GM12878 (cell line): ENCODE measurements at regions not wholly inside any gene's neighbourhood (a gene's known extent, or its start where the extent isn't known, plus 50 kb on each side); places are given as distances from the start of the nearest gene placed in this dataset.

Source experiments
- ATAC-seq: fragments of 200-7000 bp; cut with Tn5 transposase; 3 replicates; pipeline ENCODE4 v1.9.1; 2020; ENCODE audit warnings: mild to moderate bottlenecking, moderate library complexity
- BruUV-seq: library from RNA; stranded (reverse); fragments of 400-500 nt; replicated peaks from 2 replicates; lab custom pipeline; 2021; lab: Mats Ljungman, UMichigan
- CTCF ChIA-PET: fragments of 300-600 bp; sonication (Branson Sonifier 250); formaldehyde crosslinking; extraction: SDS; loops from one replicate; lab custom pipeline; 2021; ENCODE audit warnings: inconsistent platforms; lab: Yijun Ruan, JAX
- POLR2A ChIA-PET: fragments of 350-600 bp; formaldehyde crosslinking; extraction: SDS; loops from one replicate; lab custom pipeline; 2021; ENCODE audit warnings: inconsistent platforms; lab: Charles Lee
- RAD21 ChIA-PET: fragments of 300-600 bp; sonication (Branson Sonifier 250); formaldehyde crosslinking; loops from one replicate; lab custom pipeline; 2023; ENCODE audit warnings: antibody characterized with exemption; ENCODE audit not compliant: unreplicated experiment; lab: Charles Lee
- SMC1A ChIA-PET: fragments of 300-600 bp; sonication (Branson Sonifier 250); formaldehyde crosslinking; loops from one replicate; lab custom pipeline; 2023; ENCODE audit not compliant: unreplicated experiment, uncharacterized antibody; lab: Charles Lee
- DNase-seq: peaks from one replicate; pipeline ENCODE4 v3.0.0-alpha.2; 2011; ENCODE audit warnings: low read depth, low spot score
- FAIRE-seq: peaks from 3 replicates; lab custom pipeline; 2011; peaks lifted over from hg19 to GRCh38; lab: Jason Lieb, UNC
- H2AFZ ChIP-seq: 2 replicates; pipeline ENCODE4 v1.6.0; 2011; ENCODE audit warnings: low read depth, low read length, control low read depth; ENCODE audit not compliant: control insufficient read depth
- H3K27ac ChIP-seq: 2 replicates; pipeline ENCODE4 v1.5.1; 2011; ENCODE audit warnings: control low read depth; ENCODE audit not compliant: control insufficient read depth, insufficient read depth
- H3K27me3 ChIP-seq, 2 experiments: replicated peaks in 1 of 2; 2 replicates each; pipeline versions ENCODE4 v1.6.0 to v1.6.1; 2011; ENCODE audit warnings: low read length in 1 of 2; ENCODE audit not compliant: control insufficient read depth in 2 of 2, insufficient read depth in 2 of 2
- H3K36me3 ChIP-seq, 2 experiments: 2 replicates each; pipeline ENCODE4 v1.5.1; 2011; ENCODE audit warnings: low read length in 1 of 2; ENCODE audit not compliant: control insufficient read depth in 2 of 2, insufficient read depth in 2 of 2
- H3K4me1 ChIP-seq: 2 replicates; pipeline ENCODE4 v1.6.1; 2011; ENCODE audit warnings: mild to moderate bottlenecking, low read length, moderate library complexity, mixed read lengths; ENCODE audit not compliant: control insufficient read depth, insufficient read depth
- H3K4me2 ChIP-seq: 2 replicates; pipeline ENCODE4 v1.6.0; 2011; ENCODE audit warnings: control low read depth; ENCODE audit not compliant: control insufficient read depth, insufficient read depth
- H3K4me3 ChIP-seq: fragments of 200-600 bp; sonication (generic); 2 replicates; pipeline ENCODE4 v1.5.1; 2016
- H3K79me2 ChIP-seq: 2 replicates; pipeline ENCODE4 v1.6.0; 2011; ENCODE audit warnings: low read length; ENCODE audit not compliant: control insufficient read depth, insufficient read depth
- H3K9ac ChIP-seq: 2 replicates; pipeline ENCODE4 v1.8.0; 2011; ENCODE audit warnings: low read length, control low read depth, mixed read lengths; ENCODE audit not compliant: control insufficient read depth, insufficient read depth
- H3K9me3 ChIP-seq: replicated peaks from 3 replicates; pipeline ENCODE4 v1.5.1; 2011; ENCODE audit warnings: mild to moderate bottlenecking, low read length; ENCODE audit not compliant: control insufficient read depth, insufficient read depth
- H4K20me1 ChIP-seq: 2 replicates; pipeline ENCODE4 v1.6.0; 2011; ENCODE audit not compliant: control insufficient read depth, insufficient read depth
- BACH1 ChIP-seq: fragments of 450-650 bp; IDR thresholded peaks from 2 replicates; pipeline ENCODE4 v1.6.1; 2017; ENCODE audit warnings: mild to moderate bottlenecking, borderline replicate concordance
- CEBPB ChIP-seq, 2 experiments: fragments of 150-350 bp in 1 of 2; IDR thresholded peaks; 2 replicates each; pipeline ENCODE4 v1.6.1; 2012 to 2014; ENCODE audit warnings: low read depth in 2 of 2, low read length in 2 of 2, borderline replicate concordance in 1 of 2, inconsistent platforms in 1 of 2
- ESRRA ChIP-seq: IDR thresholded peaks from 2 replicates; pipeline ENCODE4 v1.6.1; 2012; ENCODE audit warnings: mild to moderate bottlenecking, low read length, improper control_type of control experiment
- ETV6 ChIP-seq, 2 experiments: fragments of 450-650 bp in 1 of 2; IDR thresholded peaks in 1 of 2; conservative IDR thresholded peaks in 1 of 2; 2 replicates each; pipeline ENCODE4 v1.6.1; 2014; ENCODE audit warnings: antibody characterized with exemption in 1 of 2, borderline replicate concordance in 1 of 2, low read depth in 1 of 2, mild to moderate bottlenecking in 1 of 2, moderate library complexity in 1 of 2
- HDAC6 ChIP-seq: fragments of 200-600 bp; sonication (generic); IDR thresholded peaks from one replicate; pipeline ENCODE4 v1.8.0; 2017; ENCODE audit warnings: antibody characterized with exemption; ENCODE audit not compliant: unreplicated experiment
- MTA3 ChIP-seq: IDR thresholded peaks from 2 replicates; pipeline ENCODE4 v1.6.1; 2012; ENCODE audit warnings: low read length, inconsistent platforms, borderline replicate concordance
- MYC ChIP-seq: IDR thresholded peaks from 2 replicates; pipeline ENCODE4 v1.6.1; 2011; ENCODE audit warnings: mild to moderate bottlenecking, low read length, moderate library complexity, inconsistent platforms; ENCODE audit not compliant: insufficient read depth, insufficient replicate concordance, insufficient read length, severe bottlenecking
- NRF1 ChIP-seq: conservative IDR thresholded peaks from 2 replicates; pipeline ENCODE4 v1.6.1; 2011; ENCODE audit warnings: mild to moderate bottlenecking, low read depth, low read length, improper control_type of control experiment
- POLR2AphosphoS2 ChIP-seq: IDR thresholded peaks from 2 replicates; pipeline ENCODE4 v1.6.1; 2011; ENCODE audit warnings: low read depth, mild to moderate bottlenecking, low read length, improper control_type of control experiment, moderate library complexity
- RB1 ChIP-seq: fragments of 450-650 bp; formaldehyde crosslinking; IDR thresholded peaks from 2 replicates; pipeline ENCODE4 v1.6.1; 2017; ENCODE audit warnings: mild to moderate bottlenecking, borderline replicate concordance
- RCOR1 ChIP-seq: conservative IDR thresholded peaks from 2 replicates; pipeline ENCODE4 v1.6.1; 2012; ENCODE audit warnings: low read depth, low read length, improper control_type of control experiment
- RUNX3 ChIP-seq: IDR thresholded peaks from 2 replicates; pipeline ENCODE4 v1.6.1; 2012; ENCODE audit warnings: low read length, inconsistent platforms
- SMARCA5 ChIP-seq: fragments of 450-650 bp; IDR thresholded peaks from 2 replicates; pipeline ENCODE4 v1.6.1; 2017; ENCODE audit warnings: mild to moderate bottlenecking
- SPI1 ChIP-seq: IDR thresholded peaks from 2 replicates; pipeline ENCODE4 v1.6.1; 2011; ENCODE audit warnings: low read depth, mild to moderate bottlenecking, low read length, moderate library complexity, borderline replicate concordance; ENCODE audit not compliant: insufficient read depth
- ZBED1 ChIP-seq: IDR thresholded peaks from 2 replicates; pipeline ENCODE4 v1.6.1; 2016; ENCODE audit warnings: borderline replicate concordance
- ZNF207 ChIP-seq: fragments of 450-650 bp; IDR thresholded peaks from 2 replicates; pipeline ENCODE4 v1.6.1; 2014; ENCODE audit warnings: antibody characterized with exemption, mild to moderate bottlenecking, borderline replicate concordance
- WGBS: methylation state at CpG from one replicate; pipeline ENCODE4 v1.1.6; 2016; ENCODE audit warnings: low lambda C conversion rate; ENCODE audit not compliant: insufficient replicate concordance, insufficient coverage; ENCODE audit errors: missing lambda C conversion rate; 5-methylcytosine and 5-hydroxymethylcytosine counted together
- in situ Hi-C: fragments of 300-500 bp; cut with MboI; formaldehyde crosslinking; loops from 9 replicates; pipeline ENCODE4 v1.14.3; 2018; ENCODE audit warnings: mixed read lengths
- intact Hi-C: fragments of 100-400 bp; cut with micrococcal nuclease; formaldehyde crosslinking; loops from one replicate; pipeline ENCODE4 v1.14.2; 2022; ENCODE audit not compliant: unreplicated experiment
- TF ChIP-seq, protein P1 (sequence below): fragments of 450-650 bp; IDR thresholded peaks from 2 replicates; pipeline ENCODE4 v1.6.1; 2017; ENCODE audit warnings: mild to moderate bottlenecking, low read depth, inconsistent platforms; ENCODE audit not compliant: poor library complexity, severe bottlenecking
- TF ChIP-seq, protein P2 (sequence below): fragments of 450-650 bp; formaldehyde crosslinking; IDR thresholded peaks from 2 replicates; pipeline ENCODE4 v1.4.0; 2022; ENCODE audit warnings: mild to moderate bottlenecking, moderate library complexity
- TF ChIP-seq, protein P3 (sequence below), 3 experiments: IDR thresholded peaks in 2 of 3; conservative IDR thresholded peaks in 1 of 3; 2 replicates each; pipeline ENCODE4 v1.5.1; 2011; ENCODE audit warnings: low read depth in 3 of 3, low read length in 3 of 3, mild to moderate bottlenecking in 3 of 3, control low read depth in 2 of 3, moderate library complexity in 2 of 3, inconsistent platforms in 1 of 3, mixed read lengths in 1 of 3; ENCODE audit not compliant: control insufficient read depth in 2 of 3, insufficient read depth in 1 of 3; ENCODE audit errors: extremely low read depth in 1 of 3

DNA sequence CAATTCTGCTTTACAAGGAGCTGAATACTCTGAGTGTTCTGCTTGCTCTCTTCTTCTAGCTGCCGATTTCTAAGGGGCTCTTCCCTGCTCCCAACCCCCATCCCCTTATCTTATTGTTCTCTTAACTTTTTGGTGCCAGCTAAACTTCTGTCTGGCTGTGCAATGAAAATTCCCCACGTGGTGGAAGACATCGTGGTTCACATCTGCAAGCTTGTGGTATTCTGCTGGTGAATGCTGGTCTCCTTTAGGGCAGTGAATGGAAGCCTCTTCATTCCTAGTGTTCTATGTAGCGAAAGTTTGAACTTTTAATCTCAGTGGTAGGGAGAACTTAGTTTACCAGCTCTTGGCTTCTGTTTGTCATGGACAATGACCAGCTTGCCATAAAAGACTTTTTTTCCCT, 406.0 kb upstream of the ZEB2 start:
- no peak overlapping the region for H3K9ac ChIP-seq
- in situ Hi-C loops = no loop called here
- WGBS = 28% methylated on average over 4 of the region's 4 CpGs
- no peak for ATAC-seq
- ChIA-PET CTCF (no interaction called here), SMC1A (no interaction called here), RAD21 (no interaction called here), POLR2A (no interaction called here)
- H3K4me3 ChIP-seq = no peak overlapping the region
- H3K79me2 ChIP-seq = no peaks in the 10 kb centered on the region
- H3K36me3 ChIP-seq = no peaks in the 10 kb centered on the region
- no peak overlapping the region for H3K27ac ChIP-seq
- no peaks in the 10 kb centered on the region for H3K4me1 ChIP-seq
- BruUV-seq = no TSS peak
- no peaks in the 10 kb centered on the region for H3K9me3 ChIP-seq
- DNase-seq = no peak
- no peak overlapping the region for H3K4me2 ChIP-seq
- no peak for FAIRE-seq
- no peak overlapping the region for H2AFZ ChIP-seq
- no peaks in the 10 kb centered on the region; a peak in 1 of 4 replicates for H3K27me3 ChIP-seq
- intact Hi-C loops = no loop called here
- H4K20me1 ChIP-seq = no peaks in the 10 kb centered on the region
- TF ChIP-seq POLR2AphosphoS2 (no peak), ETV6 (conservative IDR thresholded peaks at IDR 0.05 in 1 of 2, IDR thresholded peaks at IDR 0.05 in 1 of 2; ENCODE audit: borderline replicate concordance in 1 of 2, low read depth in 1 of 2) (no peak), HDAC6 (no peak), RCOR1 (no peak), SMARCA5 (no peak), ZNF207 (no peak), MTA3 (no peak), CEBPB (IDR thresholded peaks at IDR 0.05; ENCODE audit: borderline replicate concordance in 1 of 2, low read depth in 2 of 2, low read length in 2 of 2) (no peak), MYC (no peak), ZBED1 (no peak), RUNX3 (no peak), ESRRA (no peak), NRF1 (no peak), SPI1 (no peak), BACH1 (no peak), RB1 (no peak)
- TF ChIP-seq, protein P1, sequence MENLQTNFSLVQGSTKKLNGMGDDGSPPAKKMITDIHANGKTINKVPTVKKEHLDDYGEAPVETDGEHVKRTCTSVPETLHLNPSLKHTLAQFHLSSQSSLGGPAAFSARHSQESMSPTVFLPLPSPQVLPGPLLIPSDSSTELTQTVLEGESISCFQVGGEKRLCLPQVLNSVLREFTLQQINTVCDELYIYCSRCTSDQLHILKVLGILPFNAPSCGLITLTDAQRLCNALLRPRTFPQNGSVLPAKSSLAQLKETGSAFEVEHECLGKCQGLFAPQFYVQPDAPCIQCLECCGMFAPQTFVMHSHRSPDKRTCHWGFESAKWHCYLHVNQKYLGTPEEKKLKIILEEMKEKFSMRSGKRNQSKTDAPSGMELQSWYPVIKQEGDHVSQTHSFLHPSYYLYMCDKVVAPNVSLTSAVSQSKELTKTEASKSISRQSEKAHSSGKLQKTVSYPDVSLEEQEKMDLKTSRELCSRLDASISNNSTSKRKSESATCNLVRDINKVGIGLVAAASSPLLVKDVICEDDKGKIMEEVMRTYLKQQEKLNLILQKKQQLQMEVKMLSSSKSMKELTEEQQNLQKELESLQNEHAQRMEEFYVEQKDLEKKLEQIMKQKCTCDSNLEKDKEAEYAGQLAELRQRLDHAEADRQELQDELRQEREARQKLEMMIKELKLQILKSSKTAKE = no peak
- TF ChIP-seq, protein P2, sequence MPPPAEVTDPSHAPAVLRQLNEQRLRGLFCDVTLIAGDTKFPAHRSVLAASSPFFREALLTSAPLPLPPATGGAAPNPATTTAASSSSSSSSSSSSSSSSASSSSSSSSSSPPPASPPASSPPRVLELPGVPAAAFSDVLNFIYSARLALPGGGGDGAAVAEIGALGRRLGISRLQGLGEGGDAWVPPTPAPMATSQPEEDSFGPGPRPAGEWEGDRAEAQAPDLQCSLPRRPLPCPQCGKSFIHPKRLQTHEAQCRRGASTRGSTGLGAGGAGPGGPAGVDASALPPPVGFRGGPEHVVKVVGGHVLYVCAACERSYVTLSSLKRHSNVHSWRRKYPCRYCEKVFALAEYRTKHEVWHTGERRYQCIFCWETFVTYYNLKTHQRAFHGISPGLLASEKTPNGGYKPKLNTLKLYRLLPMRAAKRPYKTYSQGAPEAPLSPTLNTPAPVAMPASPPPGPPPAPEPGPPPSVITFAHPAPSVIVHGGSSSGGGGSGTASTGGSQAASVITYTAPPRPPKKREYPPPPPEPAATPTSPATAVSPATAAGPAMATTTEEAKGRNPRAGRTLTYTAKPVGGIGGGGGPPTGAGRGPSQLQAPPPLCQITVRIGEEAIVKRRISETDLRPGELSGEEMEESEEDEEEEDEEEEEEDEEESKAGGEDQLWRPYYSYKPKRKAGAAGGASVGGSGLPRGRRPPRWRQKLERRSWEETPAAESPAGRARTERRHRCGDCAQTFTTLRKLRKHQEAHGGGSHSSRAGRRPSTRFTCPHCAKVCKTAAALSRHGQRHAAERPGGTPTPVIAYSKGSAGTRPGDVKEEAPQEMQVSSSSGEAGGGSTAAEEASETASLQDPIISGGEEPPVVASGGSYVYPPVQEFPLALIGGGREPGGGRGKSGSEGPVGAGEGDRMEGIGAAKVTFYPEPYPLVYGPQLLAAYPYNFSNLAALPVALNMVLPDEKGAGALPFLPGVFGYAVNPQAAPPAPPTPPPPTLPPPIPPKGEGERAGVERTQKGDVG (CRISPR knock-in tag) = no peak
- TF ChIP-seq, protein P3, sequence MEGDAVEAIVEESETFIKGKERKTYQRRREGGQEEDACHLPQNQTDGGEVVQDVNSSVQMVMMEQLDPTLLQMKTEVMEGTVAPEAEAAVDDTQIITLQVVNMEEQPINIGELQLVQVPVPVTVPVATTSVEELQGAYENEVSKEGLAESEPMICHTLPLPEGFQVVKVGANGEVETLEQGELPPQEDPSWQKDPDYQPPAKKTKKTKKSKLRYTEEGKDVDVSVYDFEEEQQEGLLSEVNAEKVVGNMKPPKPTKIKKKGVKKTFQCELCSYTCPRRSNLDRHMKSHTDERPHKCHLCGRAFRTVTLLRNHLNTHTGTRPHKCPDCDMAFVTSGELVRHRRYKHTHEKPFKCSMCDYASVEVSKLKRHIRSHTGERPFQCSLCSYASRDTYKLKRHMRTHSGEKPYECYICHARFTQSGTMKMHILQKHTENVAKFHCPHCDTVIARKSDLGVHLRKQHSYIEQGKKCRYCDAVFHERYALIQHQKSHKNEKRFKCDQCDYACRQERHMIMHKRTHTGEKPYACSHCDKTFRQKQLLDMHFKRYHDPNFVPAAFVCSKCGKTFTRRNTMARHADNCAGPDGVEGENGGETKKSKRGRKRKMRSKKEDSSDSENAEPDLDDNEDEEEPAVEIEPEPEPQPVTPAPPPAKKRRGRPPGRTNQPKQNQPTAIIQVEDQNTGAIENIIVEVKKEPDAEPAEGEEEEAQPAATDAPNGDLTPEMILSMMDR (IDR thresholded peaks at IDR 0.05 in 2 of 3, conservative IDR thresholded peaks at IDR 0.05 in 1 of 3; ENCODE audit: control insufficient read depth in 2 of 3, extremely low read depth in 1 of 3, insufficient read depth in 1 of 3, low read depth in 3 of 3, low read length in 3 of 3) = no peak
